OCI-LY1 (cell line): ENCODE measurements at regions not wholly inside any gene's neighbourhood (a gene's known extent, or its start where the extent isn't known, plus 50 kb on each side); places are given as distances from the start of the nearest gene placed in this dataset.

Experiments used
- H2AFZ ChIP-seq: fragments of 200-600 bp; sonication (generic), shearing (Covaris generic); 2 replicates; pipeline ENCODE4 v1.6.0; 2014; ENCODE audit warnings: antibody characterized with exemption, mild to moderate bottlenecking, low read length
- H3F3A ChIP-seq: fragments of 200-600 bp; sonication (generic), shearing (Covaris generic); 2 replicates; pipeline ENCODE4 v1.6.0; 2014; ENCODE audit warnings: mild to moderate bottlenecking, antibody characterized with exemption, low read length, moderate library complexity; ENCODE audit not compliant: insufficient read depth
- H3K27ac ChIP-seq: fragments of 200-600 bp; sonication (generic); 2 replicates; pipeline ENCODE4 v1.5.1; 2014; ENCODE audit warnings: low read length, mixed run types, mild to moderate bottlenecking, low read depth; ENCODE audit not compliant: poor library complexity, severe bottlenecking
- H3K27me3 ChIP-seq: fragments of 200-600 bp; sonication (generic); 2 replicates; pipeline ENCODE4 v1.6.0; 2014; ENCODE audit warnings: antibody characterized with exemption, mild to moderate bottlenecking, low read length, moderate library complexity; ENCODE audit not compliant: insufficient read depth
- H3K36me3 ChIP-seq: fragments of 200-600 bp; sonication (generic); 2 replicates; pipeline ENCODE4 v1.6.1; 2014; ENCODE audit warnings: mild to moderate bottlenecking, antibody characterized with exemption, low read length, moderate library complexity, mixed read lengths; ENCODE audit not compliant: insufficient read depth
- H3K4me1 ChIP-seq: fragments of 200-600 bp; sonication (generic); 2 replicates; pipeline ENCODE4 v1.5.1; 2014; ENCODE audit warnings: mild to moderate bottlenecking, low read length, moderate library complexity; ENCODE audit not compliant: insufficient read depth, severe bottlenecking
- H3K4me2 ChIP-seq: fragments of 200-600 bp; sonication (generic), shearing (Covaris generic); 2 replicates; pipeline ENCODE4 v1.6.1; 2014; ENCODE audit warnings: low read length
- H3K4me3 ChIP-seq: fragments of 200-600 bp; sonication (generic); 2 replicates; pipeline ENCODE4 v1.5.1; 2014; ENCODE audit warnings: low read length, low read depth, mild to moderate bottlenecking, mixed read lengths; ENCODE audit not compliant: poor library complexity, severe bottlenecking
- H3K79me2 ChIP-seq: fragments of 200-600 bp; shearing (Covaris generic); 2 replicates; pipeline ENCODE4 v1.6.1; 2016; ENCODE audit warnings: mixed run types, low read length, mixed read lengths; ENCODE audit not compliant: insufficient read depth
- H3K9ac ChIP-seq: fragments of 200-600 bp; sonication (generic), shearing (Covaris generic); 2 replicates; pipeline ENCODE4 v1.6.1; 2014; ENCODE audit warnings: mild to moderate bottlenecking, low read length, mixed read lengths
- H3K9me2 ChIP-seq: fragments of 200-600 bp; sonication (generic), shearing (Covaris generic); 2 replicates; pipeline ENCODE4 v1.6.1; 2014; ENCODE audit warnings: low read depth, mild to moderate bottlenecking, low read length, mixed read lengths
- H3K9me3 ChIP-seq: fragments of 200-600 bp; shearing (Covaris generic); 2 replicates; pipeline ENCODE4 v1.6.1; 2014; ENCODE audit warnings: low read length, mixed read lengths
- H4K20me1 ChIP-seq: fragments of 200-600 bp; sonication (generic), shearing (Covaris generic); 2 replicates; pipeline ENCODE4 v1.6.0; 2016; ENCODE audit warnings: mild to moderate bottlenecking, low read length; ENCODE audit not compliant: insufficient read depth
- EZH2 ChIP-seq: fragments of 200-600 bp; sonication (generic), shearing (Covaris generic); IDR thresholded peaks from 2 replicates; pipeline ENCODE4 v1.8.0; 2017; ENCODE audit warnings: borderline replicate concordance, mixed run types, mild to moderate bottlenecking, antibody characterized with exemption, low read length, moderate library complexity, mixed read lengths
- TF ChIP-seq, protein P1 (sequence below): fragments of 200-600 bp; sonication (generic), shearing (Covaris generic); IDR thresholded peaks from 2 replicates; pipeline ENCODE4 v1.5.1; 2017; ENCODE audit warnings: mild to moderate bottlenecking, antibody characterized with exemption, low read length, moderate library complexity, mixed read lengths

DNA sequence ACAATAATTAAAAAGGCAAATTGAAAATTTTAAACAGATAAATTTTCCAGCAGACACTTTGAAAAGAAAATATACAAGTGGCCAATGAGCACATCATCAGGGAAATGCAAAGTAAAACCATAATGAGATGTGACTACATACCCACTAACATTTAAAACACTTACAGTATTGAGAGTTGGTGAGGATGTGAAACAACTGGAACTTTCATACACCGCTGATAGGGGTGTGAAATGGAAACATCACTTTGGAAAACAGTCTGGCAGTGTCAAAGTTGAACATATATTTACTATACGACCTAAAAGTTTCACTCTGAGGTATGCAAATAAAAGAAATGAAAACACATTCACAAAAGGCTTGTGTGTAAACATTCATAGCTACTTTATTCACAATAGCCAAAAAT is 94.0 kb upstream of the GNAO1 start:
- H3K36me3 ChIP-seq, result no peaks in the 10 kb centered on the region
- H2AFZ ChIP-seq, result no peak overlapping the region

DNA sequence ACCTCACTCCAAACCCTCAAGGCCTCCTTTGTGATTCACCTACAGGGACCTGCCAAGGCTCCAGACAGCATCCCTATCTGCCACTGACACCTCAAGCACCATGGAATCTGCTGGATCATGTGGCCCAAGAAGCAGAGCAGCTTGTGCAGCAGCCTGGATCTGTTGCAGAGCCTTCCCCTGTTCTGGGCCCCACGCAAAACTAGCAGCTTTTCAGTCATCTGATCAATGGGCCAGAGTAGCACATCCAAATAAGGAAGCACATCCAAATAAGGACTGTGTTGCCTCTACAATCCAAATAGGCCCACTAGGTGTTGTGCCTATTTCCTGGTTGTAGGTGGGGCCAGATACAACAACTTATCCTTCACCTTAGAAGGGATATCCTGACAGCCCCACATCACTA is 97.1 kb upstream of the GNAO1 start:
- H3K27me3 ChIP-seq, result peaks cover 4% of the 10 kb centered on the region; the same call in 1 of the 2 replicates
- H3K9ac ChIP-seq, result no peak overlapping the region
- H3K36me3 ChIP-seq, result no peaks in the 10 kb centered on the region
- no peak for TF ChIP-seq EZH2
- TF ChIP-seq, protein P1, sequence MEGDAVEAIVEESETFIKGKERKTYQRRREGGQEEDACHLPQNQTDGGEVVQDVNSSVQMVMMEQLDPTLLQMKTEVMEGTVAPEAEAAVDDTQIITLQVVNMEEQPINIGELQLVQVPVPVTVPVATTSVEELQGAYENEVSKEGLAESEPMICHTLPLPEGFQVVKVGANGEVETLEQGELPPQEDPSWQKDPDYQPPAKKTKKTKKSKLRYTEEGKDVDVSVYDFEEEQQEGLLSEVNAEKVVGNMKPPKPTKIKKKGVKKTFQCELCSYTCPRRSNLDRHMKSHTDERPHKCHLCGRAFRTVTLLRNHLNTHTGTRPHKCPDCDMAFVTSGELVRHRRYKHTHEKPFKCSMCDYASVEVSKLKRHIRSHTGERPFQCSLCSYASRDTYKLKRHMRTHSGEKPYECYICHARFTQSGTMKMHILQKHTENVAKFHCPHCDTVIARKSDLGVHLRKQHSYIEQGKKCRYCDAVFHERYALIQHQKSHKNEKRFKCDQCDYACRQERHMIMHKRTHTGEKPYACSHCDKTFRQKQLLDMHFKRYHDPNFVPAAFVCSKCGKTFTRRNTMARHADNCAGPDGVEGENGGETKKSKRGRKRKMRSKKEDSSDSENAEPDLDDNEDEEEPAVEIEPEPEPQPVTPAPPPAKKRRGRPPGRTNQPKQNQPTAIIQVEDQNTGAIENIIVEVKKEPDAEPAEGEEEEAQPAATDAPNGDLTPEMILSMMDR, result no peak
- H2AFZ ChIP-seq, result no peak overlapping the region
- no peaks in the 10 kb centered on the region for H3F3A ChIP-seq
- no peaks in the 10 kb centered on the region for H3K4me1 ChIP-seq
- H3K4me3 ChIP-seq, result no peak overlapping the region
- no peaks in the 10 kb centered on the region for H4K20me1 ChIP-seq
- H3K4me2 ChIP-seq, result no peak overlapping the region
- H3K9me2 ChIP-seq, result no peaks in the 10 kb centered on the region
- H3K9me3 ChIP-seq, result no peaks in the 10 kb centered on the region
- H3K27ac ChIP-seq, result no peak overlapping the region
- H3K79me2 ChIP-seq, result no peaks in the 10 kb centered on the region

More for the DNA sequence above, 94.0 kb upstream of the GNAO1 start:
- Histone ChIP-seq H3K27me3 (peaks cover 7% of the 10 kb centered on the region; the same call in 1 of the 2 replicates), H3K9ac (no peak overlapping the region), H3K79me2 (no peaks in the 10 kb centered on the region), H3K4me1 (no peaks in the 10 kb centered on the region), H4K20me1 (no peaks in the 10 kb centered on the region), H3K9me3 (no peaks in the 10 kb centered on the region), H3F3A (no peaks in the 10 kb centered on the region), H3K27ac (no peak overlapping the region), H3K9me2 (no peaks in the 10 kb centered on the region), H3K4me3 (no peak overlapping the region), H3K4me2 (no peak overlapping the region)
- TF ChIP-seq, protein P1, result no peak
- TF ChIP-seq EZH2, result no peak

DNA sequence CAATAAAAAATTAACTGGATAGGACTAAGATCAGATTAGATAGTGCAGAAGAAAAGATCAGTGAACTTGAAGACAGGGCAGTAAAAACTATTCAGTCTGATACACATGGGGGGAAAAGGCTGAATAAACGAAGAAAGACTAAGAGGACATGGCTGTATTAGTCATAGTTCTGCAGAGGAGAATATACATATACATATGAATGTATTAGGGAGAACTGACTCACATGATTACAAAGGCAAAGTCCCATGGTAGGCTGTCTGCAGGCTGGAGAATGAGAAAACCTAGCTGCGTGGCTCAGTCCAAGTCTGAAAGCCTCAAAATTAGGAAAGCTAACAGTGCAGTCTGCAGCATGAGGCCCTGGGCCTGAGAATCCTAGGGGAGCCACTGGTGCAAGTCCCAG is 98.2 kb upstream of the GNAO1 start:
- Histone ChIP-seq H2AFZ (no peak overlapping the region), H3K9ac (no peak overlapping the region), H3K4me2 (no peak overlapping the region), H3K4me3 (no peak overlapping the region), H3K9me2 (no peaks in the 10 kb centered on the region), H3K4me1 (no peaks in the 10 kb centered on the region), H3F3A (no peaks in the 10 kb centered on the region), H3K27ac (no peak overlapping the region), H3K9me3 (no peaks in the 10 kb centered on the region), H3K36me3 (no peaks in the 10 kb centered on the region), H3K79me2 (no peaks in the 10 kb centered on the region), H3K27me3 (peaks cover 1% of the 10 kb centered on the region; the same call in 1 of the 2 replicates), H4K20me1 (no peaks in the 10 kb centered on the region)
- TF ChIP-seq, protein P1, result no peak
- TF ChIP-seq EZH2, result no peak
